SK-N-DZ (cell line): ENCODE measurements at regions not wholly inside any gene's neighbourhood (a gene's known extent, or its start where the extent isn't known, plus 50 kb on each side); places are given as distances from the start of the nearest gene placed in this dataset.

ENCODE experiments used
- DNase-seq: peaks from one replicate; pipeline ENCODE4 v3.0.0-alpha.2; 2015; ENCODE audit warnings: low spot score

- DNase-seq = no peak
These were observed 85.6 kb upstream of the HAAO start for GRCh38 chr2:42877936-42878335.

- DNase-seq = no peak
These were observed 85.1 kb upstream of the HAAO start for GRCh38 chr2:42877511-42877910.

- no peak for DNase-seq
These were observed 84.0 kb upstream of the HAAO start for GRCh38 chr2:42876326-42876751.

GRCh38 chr2:42875880-42876279 is 83.5 kb upstream of the HAAO start:
- DNase-seq = no peak

- DNase-seq = no peak
These were observed 82.8 kb upstream of the HAAO start for GRCh38 chr2:42874949-42875801.

- DNase-seq = no peak
These were observed 80.3 kb upstream of the HAAO start for GRCh38 chr2:42872721-42873120.

- no peak for DNase-seq
These were observed 79.0 kb upstream of the HAAO start for GRCh38 chr2:42871372-42871771.

- no peak for DNase-seq
These were observed 76.5 kb upstream of the HAAO start for GRCh38 chr2:42868874-42869273.

- no peak for DNase-seq
These were observed 75.7 kb upstream of the HAAO start for GRCh38 chr2:42868096-42868495.

GRCh38 chr2:42867093-42868065 is 75.0 kb upstream of the HAAO start:
- DNase-seq = no peak

GRCh38 chr2:42865884-42866881 is 73.8 kb upstream of the HAAO start:
- no peak for DNase-seq

GRCh38 chr2:42864641-42865280 is 72.4 kb upstream of the HAAO start:
- DNase-seq = no peak

GRCh38 chr2:42864222-42864621 is 71.8 kb upstream of the HAAO start:
- no peak for DNase-seq

- DNase-seq = no peak
These were observed 71.4 kb upstream of the HAAO start for GRCh38 chr2:42863751-42864150.

- no peak for DNase-seq
These were observed 70.9 kb upstream of the HAAO start for GRCh38 chr2:42863320-42863719.

- DNase-seq = no peak
These were observed 70.3 kb upstream of the HAAO start for GRCh38 chr2:42862669-42863185.

- DNase-seq = no peak
These were observed 68.9 kb upstream of the HAAO start for GRCh38 chr2:42861321-42861720.

- no peak for DNase-seq
These were observed 68.1 kb upstream of the HAAO start for GRCh38 chr2:42860319-42861094.

GRCh38 chr2:42859791-42860190 is 67.4 kb upstream of the HAAO start:
- no peak for DNase-seq
